Fibroblast of pulmonary artery (primary cell): ENCODE measurements at regions not wholly inside any gene's neighbourhood (a gene's known extent, or its start where the extent isn't known, plus 50 kb on each side); places are given as distances from the start of the nearest gene placed in this dataset.

Experiments
- DNase-seq: peaks from one replicate; pipeline ENCODE4 v3.0.0-alpha.2; 2010; ENCODE audit warnings: low read depth
- H3K4me3 ChIP-seq: replicated peaks from 2 replicates; pipeline ENCODE4 v1.5.1; 2011; ENCODE audit warnings: low read depth, mild to moderate bottlenecking, control low read depth, low read length, moderate library complexity
- TF ChIP-seq, protein P1 (sequence below): IDR thresholded peaks from 2 replicates; pipeline ENCODE4 v1.5.1; 2011; ENCODE audit warnings: mild to moderate bottlenecking, control low read depth, low read length, inconsistent platforms; ENCODE audit errors: missing control alignments

DNA sequence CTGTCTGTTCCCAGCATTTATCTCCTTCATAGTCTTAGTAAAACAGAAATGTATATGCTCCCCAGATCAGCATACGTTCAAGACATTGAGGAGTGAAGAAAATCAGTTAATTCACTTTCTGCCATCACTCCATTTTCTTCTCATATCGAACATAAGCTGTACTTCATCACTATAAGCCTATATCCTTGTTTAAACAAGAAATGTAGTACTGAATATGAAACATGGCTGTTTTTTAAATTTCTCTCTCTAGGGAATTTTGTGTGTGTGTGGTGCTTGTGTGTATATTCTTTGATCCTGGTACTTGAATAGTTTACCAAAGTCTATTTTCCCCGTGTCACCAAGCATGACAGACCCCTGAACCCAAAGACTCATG lies 107.1 kb downstream of the HFE start:
- no peak for DNase-seq
- H3K4me3 ChIP-seq = no peak overlapping the region

DNA sequence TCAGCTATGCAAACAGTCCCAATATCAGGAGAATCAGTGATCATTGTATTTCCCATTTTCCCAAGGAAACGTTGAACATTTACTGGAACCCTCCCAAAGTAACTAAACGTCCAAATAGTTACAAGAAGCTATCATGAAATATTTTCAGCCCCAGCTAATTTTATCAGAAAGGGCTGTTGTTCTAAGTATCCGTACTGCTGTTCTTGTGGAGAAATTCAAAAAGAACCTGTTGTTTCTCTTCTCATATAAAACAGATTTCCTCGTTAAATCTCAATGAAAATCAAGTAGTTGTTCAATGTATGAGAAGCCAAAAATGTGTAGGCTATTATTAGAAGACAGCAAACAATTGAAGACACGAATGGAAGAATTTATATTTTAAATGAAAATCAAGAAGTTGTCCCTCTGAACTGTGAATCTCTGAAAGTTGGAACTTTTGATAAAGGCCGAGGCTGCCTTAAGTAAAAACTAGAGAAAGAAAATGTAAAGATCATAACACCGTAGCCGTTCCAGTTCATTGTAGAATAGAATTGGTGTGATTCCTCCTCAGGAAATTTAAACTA lies 107.7 kb downstream of the HFE start:
- peak overlapping the region; percentile 85 for H3K4me3 ChIP-seq
- TF ChIP-seq, protein P1, sequence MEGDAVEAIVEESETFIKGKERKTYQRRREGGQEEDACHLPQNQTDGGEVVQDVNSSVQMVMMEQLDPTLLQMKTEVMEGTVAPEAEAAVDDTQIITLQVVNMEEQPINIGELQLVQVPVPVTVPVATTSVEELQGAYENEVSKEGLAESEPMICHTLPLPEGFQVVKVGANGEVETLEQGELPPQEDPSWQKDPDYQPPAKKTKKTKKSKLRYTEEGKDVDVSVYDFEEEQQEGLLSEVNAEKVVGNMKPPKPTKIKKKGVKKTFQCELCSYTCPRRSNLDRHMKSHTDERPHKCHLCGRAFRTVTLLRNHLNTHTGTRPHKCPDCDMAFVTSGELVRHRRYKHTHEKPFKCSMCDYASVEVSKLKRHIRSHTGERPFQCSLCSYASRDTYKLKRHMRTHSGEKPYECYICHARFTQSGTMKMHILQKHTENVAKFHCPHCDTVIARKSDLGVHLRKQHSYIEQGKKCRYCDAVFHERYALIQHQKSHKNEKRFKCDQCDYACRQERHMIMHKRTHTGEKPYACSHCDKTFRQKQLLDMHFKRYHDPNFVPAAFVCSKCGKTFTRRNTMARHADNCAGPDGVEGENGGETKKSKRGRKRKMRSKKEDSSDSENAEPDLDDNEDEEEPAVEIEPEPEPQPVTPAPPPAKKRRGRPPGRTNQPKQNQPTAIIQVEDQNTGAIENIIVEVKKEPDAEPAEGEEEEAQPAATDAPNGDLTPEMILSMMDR = no peak
- DNase-seq = no peak

More for the DNA sequence above, 107.1 kb downstream of the HFE start:
- TF ChIP-seq, protein P1 = no peak

DNA sequence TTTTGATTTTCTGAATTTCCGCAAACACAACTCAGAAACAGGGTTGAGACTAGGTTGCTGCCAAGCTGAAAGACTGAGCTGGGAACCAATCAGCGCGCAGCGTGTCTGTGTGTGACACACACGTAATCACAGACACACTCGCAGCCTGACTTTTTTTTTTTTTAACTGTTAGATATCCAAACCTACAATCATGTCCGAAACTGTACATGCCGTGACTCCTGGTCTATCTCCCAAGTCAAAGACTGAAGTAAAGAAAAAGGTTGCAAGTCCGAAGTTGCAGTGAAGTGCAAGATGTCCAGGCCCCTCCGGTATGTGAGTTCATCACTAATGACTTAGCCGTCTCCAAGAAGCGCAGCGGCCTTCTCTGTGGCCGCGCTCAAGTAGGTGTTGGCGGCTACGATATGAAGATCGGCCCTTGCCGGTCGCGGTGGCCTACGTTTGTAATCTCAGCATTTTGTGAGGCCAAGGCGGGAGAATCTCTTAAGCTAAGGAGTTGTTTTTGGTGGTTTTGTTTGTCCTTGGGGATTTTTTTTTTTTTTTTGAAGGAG lies 108.2 kb downstream of the HFE start:
- peak; percentile 96 for DNase-seq
- TF ChIP-seq, protein P1 = no peak
- H3K4me3 ChIP-seq = peak overlapping the region; percentile 85

DNA sequence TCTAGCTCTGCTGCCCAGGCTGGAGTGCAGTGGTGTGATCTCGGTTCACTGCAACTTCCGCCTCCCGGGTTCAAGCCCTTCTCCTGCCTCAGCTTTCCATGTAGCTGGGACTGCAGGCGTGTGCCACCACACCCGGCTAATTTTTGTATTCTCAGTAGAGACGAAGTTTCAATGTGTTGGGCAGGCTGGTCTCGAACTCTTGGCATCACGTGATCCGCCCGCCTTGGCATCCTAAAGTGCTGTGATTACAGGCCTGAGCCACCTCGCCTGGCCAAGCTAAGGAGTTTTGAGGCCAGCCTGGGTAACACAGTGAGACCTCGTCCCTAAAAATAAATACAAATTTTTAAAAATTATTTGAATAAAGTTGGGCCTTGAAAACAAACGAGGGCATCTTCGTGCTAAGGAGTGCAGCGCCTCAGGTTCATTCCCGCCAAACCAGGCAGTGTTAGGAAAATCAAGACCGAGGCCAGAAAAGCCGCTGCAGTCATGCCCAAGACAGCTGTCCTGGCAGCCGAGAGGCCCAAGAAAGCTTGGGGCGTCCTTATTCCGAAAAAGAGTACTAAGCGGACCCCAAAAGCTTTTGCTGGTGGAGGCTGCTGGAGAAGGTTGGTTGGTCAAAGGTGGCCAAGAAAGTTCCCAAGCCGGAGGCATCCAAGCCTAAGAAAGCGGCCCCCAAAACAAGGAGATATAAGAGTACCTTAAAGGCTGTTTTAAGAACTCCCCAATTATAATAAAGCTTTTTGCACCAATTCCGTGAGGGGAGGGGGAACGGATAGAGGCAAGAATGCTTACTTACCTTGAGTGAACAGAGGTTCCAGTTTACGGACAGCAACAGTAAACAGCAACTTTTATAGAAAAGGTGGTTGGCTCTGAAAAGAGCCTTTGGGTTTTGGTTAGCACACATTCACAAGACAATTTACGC lies 109.0 kb downstream of the HFE start:
- TF ChIP-seq, protein P1 = no peak
- peak; percentile 7 for DNase-seq
- H3K4me3 ChIP-seq = peak overlapping the region; percentile 85

DNA sequence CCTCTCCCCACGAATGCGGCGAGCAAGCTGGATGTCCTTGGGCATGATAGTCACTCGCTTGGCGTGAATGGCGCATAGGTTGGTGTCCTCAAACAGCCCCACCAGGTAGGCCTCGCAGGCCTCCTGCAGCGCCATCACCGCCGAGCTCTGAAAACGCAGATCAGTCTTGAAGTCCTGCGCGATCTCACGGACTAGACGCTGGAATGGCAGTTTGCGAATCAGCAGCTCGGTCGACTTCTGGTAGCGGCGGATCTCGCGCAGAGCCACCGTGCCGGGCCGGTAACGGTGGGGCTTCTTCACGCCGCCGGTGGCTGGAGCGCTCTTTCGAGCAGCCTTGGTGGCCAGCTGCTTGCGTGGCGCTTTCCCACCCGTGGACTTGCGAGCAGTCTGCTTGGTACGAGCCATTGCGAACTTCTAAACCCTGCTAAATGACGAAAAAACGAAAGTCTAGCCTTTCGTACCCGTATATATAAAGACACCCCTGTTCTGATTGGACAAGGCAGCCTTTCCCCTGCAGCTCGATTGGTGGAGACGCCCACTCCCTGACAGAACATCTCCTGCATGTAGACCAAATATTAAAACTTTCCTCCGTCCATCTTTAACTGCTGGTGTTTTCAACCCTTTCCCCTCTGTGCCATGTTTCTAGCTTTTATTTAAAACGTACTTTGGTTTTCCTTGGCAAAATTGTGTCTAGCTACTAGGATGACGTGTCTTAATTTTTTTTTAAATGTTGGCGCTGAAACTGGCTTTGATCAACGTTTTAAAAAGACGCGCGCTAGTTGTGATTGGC lies 109.8 kb downstream of the HFE start:
- DNase-seq = peak; percentile 94
- TF ChIP-seq, protein P1 = no peak

DNA sequence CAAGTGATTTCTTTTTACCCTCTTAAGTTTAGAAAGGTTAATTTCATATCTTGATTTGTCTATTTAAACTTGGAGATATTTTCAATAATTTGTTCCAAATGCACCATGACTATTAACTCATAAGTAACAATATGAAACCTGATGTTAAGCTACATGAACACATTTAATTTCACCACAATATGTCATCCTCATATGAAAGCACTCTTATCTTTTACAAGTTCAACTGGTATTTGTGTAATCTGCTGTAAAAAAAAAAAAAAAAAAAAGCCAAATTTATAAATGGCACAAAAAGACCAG lies 110.4 kb downstream of the HFE start:
- no peak for DNase-seq
- TF ChIP-seq, protein P1 = no peak
- peak overlapping the region; percentile 85 for H3K4me3 ChIP-seq

More for the DNA sequence above, 109.8 kb downstream of the HFE start:
- peak overlapping the region; percentile 85 for H3K4me3 ChIP-seq
